ENCODE measurements at regions not wholly inside any gene's neighbourhood (a gene's known extent, or its start where the extent isn't known, plus 50 kb on each side); places are given as distances from the start of the nearest gene placed in this dataset.

DNA sequence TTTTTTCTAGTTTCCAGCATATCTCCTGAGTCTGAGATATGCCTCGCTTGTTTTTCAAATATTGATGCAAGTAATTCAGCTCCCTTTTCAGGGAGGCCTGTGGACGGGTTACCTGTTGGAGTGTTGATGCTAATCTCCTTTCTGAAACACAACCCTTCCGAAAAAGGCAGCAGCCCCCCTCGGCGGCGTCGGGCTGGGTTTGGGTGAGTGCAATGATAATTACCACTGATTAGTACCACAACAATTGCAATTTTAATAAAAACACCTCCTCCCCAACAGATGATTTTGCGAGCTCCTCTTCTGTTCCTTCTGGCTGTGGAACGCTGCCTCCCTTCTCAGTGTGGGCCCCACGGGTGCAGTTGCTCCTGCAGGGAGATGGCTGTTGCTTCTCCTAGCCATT is 66.3 kb downstream of the PTGR3 start:
- WGBS, 2 experiments (ENCODE audit: extremely low coverage in 2 of 2, insufficient read length in 1 of 2): no CpG with 5 or more reads among the region's 10 CpGs
- H3K36me3 ChIP-seq (ENCODE audit: control insufficient read depth, insufficient read depth, low read length): no peaks in the 10 kb centered on the region
- no peak overlapping the region for H2BK20ac ChIP-seq (ENCODE audit: low read depth, low read length)
- no peaks in the 10 kb centered on the region for H3K79me1 ChIP-seq (ENCODE audit: low read depth in 1 of 2, low read length in 2 of 2)
- no peak overlapping the region for H4K5ac ChIP-seq (ENCODE audit: low read depth, low read length)
- no peaks in the 10 kb centered on the region for H3K9me1 ChIP-seq (ENCODE audit: insufficient read depth, low read length)
- no TSS peak for BruUV-seq (replicated peaks)
- H4K20me1 ChIP-seq (ENCODE audit: insufficient read depth, low read length): no peaks in the 10 kb centered on the region
- H2BK120ac ChIP-seq (ENCODE audit: low read depth, low read length): no peak overlapping the region
- in situ Hi-C loops (cut with MboI; ENCODE audit: low sequenced_read_pairs) (no loop called here), intact Hi-C loops (cut with micrococcal nuclease) (no loop called here), dilution Hi-C loops (cut with HindIII; ENCODE audit: low sequenced_read_pairs, unreplicated experiment) (no loop called here)
- H3K18ac ChIP-seq (ENCODE audit: low read depth, low read length): no peak overlapping the region
- no peak overlapping the region for H3K4ac ChIP-seq (ENCODE audit: low read depth, low read length)
- ATAC-seq (ENCODE audit: low read depth): no peak
- peaks cover 4% of the 10 kb centered on the region for H3K9me3 ChIP-seq (ENCODE audit: control insufficient read depth, insufficient read depth, low read length)
- no peak overlapping the region for H2AK5ac ChIP-seq (ENCODE audit: low read depth, low read length)
- no peak overlapping the region for H3K9ac ChIP-seq (ENCODE audit: low read depth, low read length)
- H3K4me2 ChIP-seq (ENCODE audit: low read depth, low read length): no peak overlapping the region
- H3K23ac ChIP-seq (ENCODE audit: low read depth, low read length): no peak overlapping the region
- H4K91ac ChIP-seq (ENCODE audit: insufficient read depth, low read depth, low read length): no peak overlapping the region
- H4K8ac ChIP-seq (ENCODE audit: low read depth in 2 of 2, low read length in 2 of 2): no peak overlapping the region
- no peak overlapping the region for H3K14ac ChIP-seq (replicated peaks; ENCODE audit: low read depth, low read length)
- no peak overlapping the region for H2AK9ac ChIP-seq (replicated peaks; ENCODE audit: low read depth, low read length, poor library complexity)
- no peak overlapping the region for H2BK15ac ChIP-seq (ENCODE audit: low read depth, low read length)
- no peaks in the 10 kb centered on the region for H3K4me1 ChIP-seq (ENCODE audit: control insufficient read depth, insufficient read depth, low read length)
- H3K27ac ChIP-seq (ENCODE audit: insufficient read depth, low read length): no peak overlapping the region
- H2AFZ ChIP-seq (replicated peaks; ENCODE audit: low read length, poor library complexity): no peak overlapping the region
- peaks cover 18% of the 10 kb centered on the region for H3K27me3 ChIP-seq (ENCODE audit: control insufficient read depth, insufficient read depth, low read length)
- ChIA-PET CTCF (no interaction called here), POLR2A (ENCODE audit: unreplicated experiment) (interaction anchor here (0.6 kb wide), 1 partner anchor 193 kb away, joined by 3 read pairs; no protein-coding TSS in a partner anchor)
- H2BK5ac ChIP-seq (ENCODE audit: low read depth, low read length, poor library complexity, severe bottlenecking): no peak overlapping the region
- no peak for DNase-seq
- H3K56ac ChIP-seq (ENCODE audit: extremely low read depth, insufficient read depth, low read length): no peak overlapping the region
- no peak overlapping the region for H3K4me3 ChIP-seq (ENCODE audit: insufficient read depth, low read depth, low read length)
- TF ChIP-seq FOS (IDR thresholded peaks at IDR 0.05; ENCODE audit: low read depth, low read length): no peak
- TF ChIP-seq RCOR1 (IDR thresholded peaks at IDR 0.05; ENCODE audit: insufficient replicate concordance, low read length): no peak
- no peak for TF ChIP-seq MAZ (IDR thresholded peaks at IDR 0.05; ENCODE audit: borderline replicate concordance, low read depth, low read length)
- TF ChIP-seq BHLHE40 (IDR thresholded peaks at IDR 0.05; ENCODE audit: low read depth, low read length): no peak
- no peak for TF ChIP-seq MAFK (IDR thresholded peaks at IDR 0.05; ENCODE audit: low read depth, low read length)
- TF ChIP-seq USF2 (IDR thresholded peaks at IDR 0.05; ENCODE audit: low read depth, low read length): no peak
- no peak for TF ChIP-seq MXI1 (IDR thresholded peaks at IDR 0.05; ENCODE audit: borderline replicate concordance, low read depth, low read length)
- TF ChIP-seq, protein P1, sequence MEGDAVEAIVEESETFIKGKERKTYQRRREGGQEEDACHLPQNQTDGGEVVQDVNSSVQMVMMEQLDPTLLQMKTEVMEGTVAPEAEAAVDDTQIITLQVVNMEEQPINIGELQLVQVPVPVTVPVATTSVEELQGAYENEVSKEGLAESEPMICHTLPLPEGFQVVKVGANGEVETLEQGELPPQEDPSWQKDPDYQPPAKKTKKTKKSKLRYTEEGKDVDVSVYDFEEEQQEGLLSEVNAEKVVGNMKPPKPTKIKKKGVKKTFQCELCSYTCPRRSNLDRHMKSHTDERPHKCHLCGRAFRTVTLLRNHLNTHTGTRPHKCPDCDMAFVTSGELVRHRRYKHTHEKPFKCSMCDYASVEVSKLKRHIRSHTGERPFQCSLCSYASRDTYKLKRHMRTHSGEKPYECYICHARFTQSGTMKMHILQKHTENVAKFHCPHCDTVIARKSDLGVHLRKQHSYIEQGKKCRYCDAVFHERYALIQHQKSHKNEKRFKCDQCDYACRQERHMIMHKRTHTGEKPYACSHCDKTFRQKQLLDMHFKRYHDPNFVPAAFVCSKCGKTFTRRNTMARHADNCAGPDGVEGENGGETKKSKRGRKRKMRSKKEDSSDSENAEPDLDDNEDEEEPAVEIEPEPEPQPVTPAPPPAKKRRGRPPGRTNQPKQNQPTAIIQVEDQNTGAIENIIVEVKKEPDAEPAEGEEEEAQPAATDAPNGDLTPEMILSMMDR (conservative IDR thresholded peaks at IDR 0.05; ENCODE audit: low read depth, low read length): no peak
- no peak for TF ChIP-seq CEBPB (IDR thresholded peaks at IDR 0.05; ENCODE audit: low read depth, low read length)
- TF ChIP-seq RFX5 (IDR thresholded peaks at IDR 0.05; ENCODE audit: low read depth, low read length): no peak
- TF ChIP-seq RAD21 (IDR thresholded peaks at IDR 0.05; ENCODE audit: low read length): no peak
- TF ChIP-seq SMC3 (IDR thresholded peaks at IDR 0.05; ENCODE audit: low read depth, low read length): no peak
- no peak for TF ChIP-seq CHD1 (IDR thresholded peaks at IDR 0.05; ENCODE audit: low read depth, low read length)
- TF ChIP-seq POLR2A (IDR thresholded peaks at IDR 0.05; ENCODE audit: low read depth, low read length): no peak
- TF ChIP-seq NFE2L2 (IDR thresholded peaks at IDR 0.05; ENCODE audit: low read depth, low read length): no peak
- no peak for TF ChIP-seq ELK1 (IDR thresholded peaks at IDR 0.05; ENCODE audit: borderline replicate concordance, low read depth, low read length)

Measured in IMR-90 (cell line).